WTC11 (cell line): ENCODE measurements at regions not wholly inside any gene's neighbourhood (a gene's known extent, or its start where the extent isn't known, plus 50 kb on each side); places are given as distances from the start of the nearest gene placed in this dataset.

ENCODE experiments used
- ATAC-seq: fragments of 200-7000 bp; cut with Tn5 transposase; 2 replicates; pipeline ENCODE4 v1.10.0; 2021; ENCODE audit warnings: mild to moderate bottlenecking, moderate library complexity
- CTCF ChIA-PET: fragments of 300-600 bp; sonication (Branson Sonifier 250); formaldehyde crosslinking; loops from one replicate; lab custom pipeline; 2021; ENCODE audit warnings: antibody characterized with exemption; lab: Charles Lee
- POLR2A ChIA-PET: fragments of 350-600 bp; sonication (Branson Sonifier 250); formaldehyde crosslinking; loops from one replicate; lab custom pipeline; 2021; ENCODE audit warnings: antibody characterized with exemption; lab: Charles Lee
- DNase-seq: peaks from one replicate; pipeline ENCODE4 v3.0.0; 2021; ENCODE audit warnings: low spot score
- H3K27ac Mint-ChIP-seq: 2 replicates; pipeline ENCODE4 v1.8.0; 2021; ENCODE audit warnings: mixed read lengths
- H3K27me3 Mint-ChIP-seq: 2 replicates; pipeline ENCODE4 v1.8.0; 2021; ENCODE audit warnings: low read depth, mild to moderate bottlenecking, moderate library complexity, mixed read lengths
- H3K36me3 Mint-ChIP-seq: 2 replicates; pipeline ENCODE4 v1.8.0; 2021; ENCODE audit warnings: mixed read lengths
- H3K4me1 Mint-ChIP-seq: 2 replicates; pipeline ENCODE4 v1.8.0; 2022; ENCODE audit warnings: mixed read lengths
- H3K4me3 Mint-ChIP-seq: 2 replicates; pipeline ENCODE4 v1.8.0; 2021; ENCODE audit warnings: mild to moderate bottlenecking, moderate library complexity, mixed read lengths
- H3K9me3 Mint-ChIP-seq: 2 replicates; pipeline ENCODE4 v1.8.0; 2021; ENCODE audit warnings: mixed read lengths
- ELF4 ChIP-seq: sonication (generic); formaldehyde crosslinking; IDR thresholded peaks from 2 replicates; pipeline ENCODE4 v1.8.1; 2022; ENCODE audit warnings: low read depth, mild to moderate bottlenecking, moderate library complexity, missing genetic modification reagents
- JAZF1 ChIP-seq: fragments of 250-450 bp; sonication (Bioruptor Pico); IDR thresholded peaks from 2 replicates; pipeline ENCODE4 v1.9.0; 2021; ENCODE audit warnings: moderate library complexity, mild to moderate bottlenecking, inconsistent platforms
- KAT7 ChIP-seq: sonication (generic); formaldehyde crosslinking; IDR thresholded peaks from 2 replicates; pipeline ENCODE4 v1.8.1; 2023; ENCODE audit warnings: missing genetic modification reagents, mild to moderate bottlenecking, borderline replicate concordance
- MYBL2 ChIP-seq: sonication (generic); formaldehyde crosslinking; IDR thresholded peaks from 2 replicates; pipeline ENCODE4 v1.8.1; 2023; ENCODE audit warnings: mild to moderate bottlenecking, moderate library complexity, missing genetic modification reagents
- NR1H2 ChIP-seq: sonication (generic); formaldehyde crosslinking; IDR thresholded peaks from 2 replicates; pipeline ENCODE4 v1.9.0; 2021; ENCODE audit warnings: mild to moderate bottlenecking, moderate library complexity, missing genetic modification reagents
- SMAD4 ChIP-seq: sonication (generic); formaldehyde crosslinking; IDR thresholded peaks from 2 replicates; pipeline ENCODE4 v1.8.0; 2022; ENCODE audit warnings: mild to moderate bottlenecking, missing genetic modification reagents
- SOX15 ChIP-seq: fragments of 250-450 bp; sonication (Bioruptor Pico); IDR thresholded peaks from 2 replicates; pipeline ENCODE4 v1.9.0; 2021; ENCODE audit warnings: mild to moderate bottlenecking
- TEAD1 ChIP-seq: sonication (generic); formaldehyde crosslinking; IDR thresholded peaks from 2 replicates; pipeline ENCODE4 v1.8.0; 2022; ENCODE audit warnings: mild to moderate bottlenecking, missing genetic modification reagents
- ZNF263 ChIP-seq: sonication (generic); formaldehyde crosslinking; IDR thresholded peaks from 2 replicates; pipeline ENCODE4 v1.8.1; 2022; ENCODE audit warnings: low read depth, mild to moderate bottlenecking, moderate library complexity, missing genetic modification reagents
- TF ChIP-seq, protein P1 (sequence below): fragments of 250-450 bp; sonication (Bioruptor Pico); IDR thresholded peaks from 2 replicates; pipeline ENCODE4 v1.9.0; 2021; ENCODE audit warnings: moderate library complexity, mild to moderate bottlenecking, inconsistent platforms, borderline replicate concordance
- TF ChIP-seq, protein P2 (sequence below): sonication (generic); formaldehyde crosslinking; IDR thresholded peaks from 2 replicates; pipeline ENCODE4 v1.8.1; 2022; ENCODE audit warnings: mild to moderate bottlenecking, moderate library complexity, missing genetic modification reagents
- TF ChIP-seq, protein P3 (sequence below): fragments of 250-450 bp; sonication (Bioruptor Pico); IDR thresholded peaks from 2 replicates; pipeline ENCODE4 v2.1.2; 2022; ENCODE audit warnings: mild to moderate bottlenecking, moderate library complexity
- TF ChIP-seq, protein P4 (sequence below): sonication (generic); formaldehyde crosslinking; IDR thresholded peaks from 2 replicates; pipeline ENCODE4 v1.8.0; 2023; ENCODE audit warnings: mild to moderate bottlenecking, missing genetic modification reagents
- TF ChIP-seq, protein P5 (sequence below): fragments of 250-450 bp; sonication (Bioruptor Pico); IDR thresholded peaks from 2 replicates; pipeline ENCODE4 v1.9.0; 2021; ENCODE audit warnings: mild to moderate bottlenecking
- TF ChIP-seq, protein P6 (sequence below): sonication (generic); formaldehyde crosslinking; IDR thresholded peaks from 2 replicates; pipeline ENCODE4 v1.8.1; 2022; ENCODE audit warnings: missing genetic modification reagents, borderline replicate concordance
- TF ChIP-seq, protein P7 (sequence below): sonication (generic); formaldehyde crosslinking; IDR thresholded peaks from 2 replicates; pipeline ENCODE4 v1.8.0; 2022; ENCODE audit warnings: mild to moderate bottlenecking, missing genetic modification reagents
- TF ChIP-seq, protein P8 (sequence below): sonication (generic); formaldehyde crosslinking; IDR thresholded peaks from 2 replicates; pipeline ENCODE4 v1.8.1; 2023; ENCODE audit warnings: mild to moderate bottlenecking, missing genetic modification reagents
- TF ChIP-seq, protein P9 (sequence below): fragments of 250-450 bp; sonication (Bioruptor Pico); IDR thresholded peaks from 2 replicates; pipeline ENCODE4 v1.8.0; 2021; ENCODE audit warnings: mild to moderate bottlenecking
- TF ChIP-seq, protein P10 (sequence below): sonication (generic); formaldehyde crosslinking; conservative IDR thresholded peaks from 2 replicates; pipeline ENCODE4 v1.8.1; 2023; ENCODE audit warnings: mild to moderate bottlenecking, low read depth, missing genetic modification reagents, moderate library complexity
- TF ChIP-seq, protein P11 (sequence below): sonication (generic); formaldehyde crosslinking; IDR thresholded peaks from 2 replicates; pipeline ENCODE4 v1.8.1; 2022; ENCODE audit warnings: low read depth, missing genetic modification reagents, borderline replicate concordance

DNA sequence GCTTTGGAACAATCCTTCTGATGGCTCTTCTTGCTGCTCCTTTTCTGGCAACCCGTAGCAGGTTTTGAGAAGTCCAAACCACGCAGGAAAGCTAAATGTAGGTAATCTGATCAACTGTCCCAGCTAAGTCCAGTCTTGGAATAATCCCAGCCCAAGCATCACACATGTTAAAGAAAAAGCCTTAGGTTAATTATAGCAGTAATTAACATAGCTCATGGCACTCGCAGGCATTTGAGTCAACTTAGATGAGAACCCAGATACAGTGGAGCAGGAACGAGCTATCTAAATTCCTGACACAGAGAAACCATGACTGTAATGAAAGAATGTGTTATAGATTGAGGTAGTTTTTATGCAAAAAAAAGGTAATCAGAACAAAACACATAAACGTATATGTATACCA is 844.8 kb downstream of the CDH9 start (continued):
- TF ChIP-seq MYBL2 (CRISPR knock-in tag) (no peak), KAT7 (no peak), SMAD4 (CRISPR knock-in tag) (no peak), TEAD1 (no peak), JAZF1 (no peak), ELF4 (CRISPR knock-in tag) (no peak)
- TF ChIP-seq, protein P1, sequence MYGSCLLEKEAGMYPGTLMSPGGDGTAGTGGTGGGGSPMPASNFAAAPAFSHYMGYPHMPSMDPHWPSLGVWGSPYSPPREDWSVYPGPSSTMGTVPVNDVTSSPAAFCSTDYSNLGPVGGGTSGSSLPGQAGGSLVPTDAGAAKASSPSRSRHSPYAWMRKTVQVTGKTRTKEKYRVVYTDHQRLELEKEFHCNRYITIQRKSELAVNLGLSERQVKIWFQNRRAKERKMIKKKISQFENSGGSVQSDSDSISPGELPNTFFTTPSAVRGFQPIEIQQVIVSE (CRISPR knock-in tag), result no peak
- TF ChIP-seq, protein P2, sequence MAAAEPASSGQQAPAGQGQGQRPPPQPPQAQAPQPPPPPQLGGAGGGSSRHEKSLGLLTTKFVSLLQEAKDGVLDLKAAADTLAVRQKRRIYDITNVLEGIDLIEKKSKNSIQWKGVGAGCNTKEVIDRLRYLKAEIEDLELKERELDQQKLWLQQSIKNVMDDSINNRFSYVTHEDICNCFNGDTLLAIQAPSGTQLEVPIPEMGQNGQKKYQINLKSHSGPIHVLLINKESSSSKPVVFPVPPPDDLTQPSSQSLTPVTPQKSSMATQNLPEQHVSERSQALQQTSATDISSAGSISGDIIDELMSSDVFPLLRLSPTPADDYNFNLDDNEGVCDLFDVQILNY (CRISPR knock-in tag), result no peak
- TF ChIP-seq, protein P3, sequence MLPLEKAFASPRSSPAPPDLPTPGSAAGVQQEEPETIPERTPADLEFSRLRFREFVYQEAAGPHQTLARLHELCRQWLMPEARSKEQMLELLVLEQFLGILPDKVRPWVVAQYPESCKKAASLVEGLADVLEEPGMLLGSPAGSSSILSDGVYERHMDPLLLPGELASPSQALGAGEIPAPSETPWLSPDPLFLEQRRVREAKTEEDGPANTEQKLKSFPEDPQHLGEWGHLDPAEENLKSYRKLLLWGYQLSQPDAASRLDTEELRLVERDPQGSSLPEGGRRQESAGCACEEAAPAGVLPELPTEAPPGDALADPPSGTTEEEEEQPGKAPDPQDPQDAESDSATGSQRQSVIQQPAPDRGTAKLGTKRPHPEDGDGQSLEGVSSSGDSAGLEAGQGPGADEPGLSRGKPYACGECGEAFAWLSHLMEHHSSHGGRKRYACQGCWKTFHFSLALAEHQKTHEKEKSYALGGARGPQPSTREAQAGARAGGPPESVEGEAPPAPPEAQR (CRISPR knock-in tag), result no peak

DNA sequence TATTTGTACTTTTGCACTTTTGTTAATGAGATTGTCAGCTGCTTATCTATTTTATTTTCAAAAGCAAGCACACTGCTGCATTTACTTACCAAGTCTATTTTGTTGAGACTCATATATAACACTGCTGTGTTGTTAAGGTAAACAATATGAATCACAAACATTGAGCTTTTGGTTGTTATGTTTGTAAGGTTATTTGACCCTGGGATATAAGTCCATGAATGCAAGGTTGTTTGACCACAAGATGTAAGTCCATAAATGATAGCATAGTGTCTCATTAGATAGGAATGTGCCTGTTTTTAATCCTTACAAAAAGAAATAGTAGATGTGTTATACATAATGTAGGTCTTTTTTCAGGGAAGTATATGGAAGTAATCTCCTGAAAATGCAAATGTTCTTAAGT is 845.9 kb downstream of the CDH9 start:
- DNase-seq, result no peak
- peaks cover 8% of the 10 kb centered on the region; the same call in 1 of the 2 replicates for H3K9me3 Mint-ChIP-seq
- CTCF ChIA-PET, result no interaction called here
- no peaks in the 10 kb centered on the region for H3K36me3 Mint-ChIP-seq
- H3K27ac Mint-ChIP-seq, result no peak overlapping the region
- H3K27me3 Mint-ChIP-seq, result no peaks in the 10 kb centered on the region; the same call in 1 of the 2 replicates
- H3K4me3 Mint-ChIP-seq, result no peak overlapping the region
- ATAC-seq, result no peak
- POLR2A ChIA-PET, result no interaction called here
- H3K4me1 Mint-ChIP-seq, result no peaks in the 10 kb centered on the region
- TF ChIP-seq ZNF263 (CRISPR knock-in tag) (no peak), SOX15 (CRISPR knock-in tag) (no peak), NR1H2 (CRISPR knock-in tag) (no peak)
- TF ChIP-seq, protein P4, sequence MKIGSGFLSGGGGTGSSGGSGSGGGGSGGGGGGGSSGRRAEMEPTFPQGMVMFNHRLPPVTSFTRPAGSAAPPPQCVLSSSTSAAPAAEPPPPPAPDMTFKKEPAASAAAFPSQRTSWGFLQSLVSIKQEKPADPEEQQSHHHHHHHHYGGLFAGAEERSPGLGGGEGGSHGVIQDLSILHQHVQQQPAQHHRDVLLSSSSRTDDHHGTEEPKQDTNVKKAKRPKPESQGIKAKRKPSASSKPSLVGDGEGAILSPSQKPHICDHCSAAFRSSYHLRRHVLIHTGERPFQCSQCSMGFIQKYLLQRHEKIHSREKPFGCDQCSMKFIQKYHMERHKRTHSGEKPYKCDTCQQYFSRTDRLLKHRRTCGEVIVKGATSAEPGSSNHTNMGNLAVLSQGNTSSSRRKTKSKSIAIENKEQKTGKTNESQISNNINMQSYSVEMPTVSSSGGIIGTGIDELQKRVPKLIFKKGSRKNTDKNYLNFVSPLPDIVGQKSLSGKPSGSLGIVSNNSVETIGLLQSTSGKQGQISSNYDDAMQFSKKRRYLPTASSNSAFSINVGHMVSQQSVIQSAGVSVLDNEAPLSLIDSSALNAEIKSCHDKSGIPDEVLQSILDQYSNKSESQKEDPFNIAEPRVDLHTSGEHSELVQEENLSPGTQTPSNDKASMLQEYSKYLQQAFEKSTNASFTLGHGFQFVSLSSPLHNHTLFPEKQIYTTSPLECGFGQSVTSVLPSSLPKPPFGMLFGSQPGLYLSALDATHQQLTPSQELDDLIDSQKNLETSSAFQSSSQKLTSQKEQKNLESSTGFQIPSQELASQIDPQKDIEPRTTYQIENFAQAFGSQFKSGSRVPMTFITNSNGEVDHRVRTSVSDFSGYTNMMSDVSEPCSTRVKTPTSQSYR (CRISPR knock-in tag), result no peak
- TF ChIP-seq, protein P5, sequence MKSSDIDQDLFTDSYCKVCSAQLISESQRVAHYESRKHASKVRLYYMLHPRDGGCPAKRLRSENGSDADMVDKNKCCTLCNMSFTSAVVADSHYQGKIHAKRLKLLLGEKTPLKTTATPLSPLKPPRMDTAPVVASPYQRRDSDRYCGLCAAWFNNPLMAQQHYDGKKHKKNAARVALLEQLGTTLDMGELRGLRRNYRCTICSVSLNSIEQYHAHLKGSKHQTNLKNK (CRISPR knock-in tag), result no peak
- TF ChIP-seq, protein P6, sequence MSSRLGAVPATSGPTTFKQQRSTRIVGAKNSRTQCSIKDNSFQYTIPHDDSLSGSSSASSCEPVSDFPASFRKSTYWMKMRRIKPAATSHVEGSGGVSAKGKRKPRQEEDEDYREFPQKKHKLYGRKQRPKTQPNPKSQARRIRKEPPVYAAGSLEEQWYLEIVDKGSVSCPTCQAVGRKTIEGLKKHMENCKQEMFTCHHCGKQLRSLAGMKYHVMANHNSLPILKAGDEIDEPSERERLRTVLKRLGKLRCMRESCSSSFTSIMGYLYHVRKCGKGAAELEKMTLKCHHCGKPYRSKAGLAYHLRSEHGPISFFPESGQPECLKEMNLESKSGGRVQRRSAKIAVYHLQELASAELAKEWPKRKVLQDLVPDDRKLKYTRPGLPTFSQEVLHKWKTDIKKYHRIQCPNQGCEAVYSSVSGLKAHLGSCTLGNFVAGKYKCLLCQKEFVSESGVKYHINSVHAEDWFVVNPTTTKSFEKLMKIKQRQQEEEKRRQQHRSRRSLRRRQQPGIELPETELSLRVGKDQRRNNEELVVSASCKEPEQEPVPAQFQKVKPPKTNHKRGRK (CRISPR knock-in tag), result no peak
- TF ChIP-seq, protein P7, sequence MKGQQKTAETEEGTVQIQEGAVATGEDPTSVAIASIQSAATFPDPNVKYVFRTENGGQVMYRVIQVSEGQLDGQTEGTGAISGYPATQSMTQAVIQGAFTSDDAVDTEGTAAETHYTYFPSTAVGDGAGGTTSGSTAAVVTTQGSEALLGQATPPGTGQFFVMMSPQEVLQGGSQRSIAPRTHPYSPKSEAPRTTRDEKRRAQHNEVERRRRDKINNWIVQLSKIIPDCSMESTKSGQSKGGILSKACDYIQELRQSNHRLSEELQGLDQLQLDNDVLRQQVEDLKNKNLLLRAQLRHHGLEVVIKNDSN (CRISPR knock-in tag), result no peak
- TF ChIP-seq, protein P8, sequence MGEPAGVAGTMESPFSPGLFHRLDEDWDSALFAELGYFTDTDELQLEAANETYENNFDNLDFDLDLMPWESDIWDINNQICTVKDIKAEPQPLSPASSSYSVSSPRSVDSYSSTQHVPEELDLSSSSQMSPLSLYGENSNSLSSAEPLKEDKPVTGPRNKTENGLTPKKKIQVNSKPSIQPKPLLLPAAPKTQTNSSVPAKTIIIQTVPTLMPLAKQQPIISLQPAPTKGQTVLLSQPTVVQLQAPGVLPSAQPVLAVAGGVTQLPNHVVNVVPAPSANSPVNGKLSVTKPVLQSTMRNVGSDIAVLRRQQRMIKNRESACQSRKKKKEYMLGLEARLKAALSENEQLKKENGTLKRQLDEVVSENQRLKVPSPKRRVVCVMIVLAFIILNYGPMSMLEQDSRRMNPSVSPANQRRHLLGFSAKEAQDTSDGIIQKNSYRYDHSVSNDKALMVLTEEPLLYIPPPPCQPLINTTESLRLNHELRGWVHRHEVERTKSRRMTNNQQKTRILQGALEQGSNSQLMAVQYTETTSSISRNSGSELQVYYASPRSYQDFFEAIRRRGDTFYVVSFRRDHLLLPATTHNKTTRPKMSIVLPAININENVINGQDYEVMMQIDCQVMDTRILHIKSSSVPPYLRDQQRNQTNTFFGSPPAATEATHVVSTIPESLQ (CRISPR knock-in tag), result no peak
- TF ChIP-seq, protein P9, sequence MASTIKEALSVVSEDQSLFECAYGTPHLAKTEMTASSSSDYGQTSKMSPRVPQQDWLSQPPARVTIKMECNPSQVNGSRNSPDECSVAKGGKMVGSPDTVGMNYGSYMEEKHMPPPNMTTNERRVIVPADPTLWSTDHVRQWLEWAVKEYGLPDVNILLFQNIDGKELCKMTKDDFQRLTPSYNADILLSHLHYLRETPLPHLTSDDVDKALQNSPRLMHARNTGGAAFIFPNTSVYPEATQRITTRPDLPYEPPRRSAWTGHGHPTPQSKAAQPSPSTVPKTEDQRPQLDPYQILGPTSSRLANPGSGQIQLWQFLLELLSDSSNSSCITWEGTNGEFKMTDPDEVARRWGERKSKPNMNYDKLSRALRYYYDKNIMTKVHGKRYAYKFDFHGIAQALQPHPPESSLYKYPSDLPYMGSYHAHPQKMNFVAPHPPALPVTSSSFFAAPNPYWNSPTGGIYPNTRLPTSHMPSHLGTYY (CRISPR knock-in tag), result no peak
- TF ChIP-seq, protein P10, sequence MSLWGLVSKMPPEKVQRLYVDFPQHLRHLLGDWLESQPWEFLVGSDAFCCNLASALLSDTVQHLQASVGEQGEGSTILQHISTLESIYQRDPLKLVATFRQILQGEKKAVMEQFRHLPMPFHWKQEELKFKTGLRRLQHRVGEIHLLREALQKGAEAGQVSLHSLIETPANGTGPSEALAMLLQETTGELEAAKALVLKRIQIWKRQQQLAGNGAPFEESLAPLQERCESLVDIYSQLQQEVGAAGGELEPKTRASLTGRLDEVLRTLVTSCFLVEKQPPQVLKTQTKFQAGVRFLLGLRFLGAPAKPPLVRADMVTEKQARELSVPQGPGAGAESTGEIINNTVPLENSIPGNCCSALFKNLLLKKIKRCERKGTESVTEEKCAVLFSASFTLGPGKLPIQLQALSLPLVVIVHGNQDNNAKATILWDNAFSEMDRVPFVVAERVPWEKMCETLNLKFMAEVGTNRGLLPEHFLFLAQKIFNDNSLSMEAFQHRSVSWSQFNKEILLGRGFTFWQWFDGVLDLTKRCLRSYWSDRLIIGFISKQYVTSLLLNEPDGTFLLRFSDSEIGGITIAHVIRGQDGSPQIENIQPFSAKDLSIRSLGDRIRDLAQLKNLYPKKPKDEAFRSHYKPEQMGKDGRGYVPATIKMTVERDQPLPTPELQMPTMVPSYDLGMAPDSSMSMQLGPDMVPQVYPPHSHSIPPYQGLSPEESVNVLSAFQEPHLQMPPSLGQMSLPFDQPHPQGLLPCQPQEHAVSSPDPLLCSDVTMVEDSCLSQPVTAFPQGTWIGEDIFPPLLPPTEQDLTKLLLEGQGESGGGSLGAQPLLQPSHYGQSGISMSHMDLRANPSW (CRISPR knock-in tag), result no peak
- TF ChIP-seq, protein P11, sequence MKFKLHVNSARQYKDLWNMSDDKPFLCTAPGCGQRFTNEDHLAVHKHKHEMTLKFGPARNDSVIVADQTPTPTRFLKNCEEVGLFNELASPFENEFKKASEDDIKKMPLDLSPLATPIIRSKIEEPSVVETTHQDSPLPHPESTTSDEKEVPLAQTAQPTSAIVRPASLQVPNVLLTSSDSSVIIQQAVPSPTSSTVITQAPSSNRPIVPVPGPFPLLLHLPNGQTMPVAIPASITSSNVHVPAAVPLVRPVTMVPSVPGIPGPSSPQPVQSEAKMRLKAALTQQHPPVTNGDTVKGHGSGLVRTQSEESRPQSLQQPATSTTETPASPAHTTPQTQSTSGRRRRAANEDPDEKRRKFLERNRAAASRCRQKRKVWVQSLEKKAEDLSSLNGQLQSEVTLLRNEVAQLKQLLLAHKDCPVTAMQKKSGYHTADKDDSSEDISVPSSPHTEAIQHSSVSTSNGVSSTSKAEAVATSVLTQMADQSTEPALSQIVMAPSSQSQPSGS (CRISPR knock-in tag), result no peak
